NCI-H2227 treated with DMSO at 0.1 percent for 48 hours (cell line): ENCODE measurements at regions not wholly inside any gene's neighbourhood (a gene's known extent, or its start where the extent isn't known, plus 50 kb on each side); places are given as distances from the start of the nearest gene placed in this dataset.
"Not testable (repeated sequence)": the region's sequence is repeated elsewhere in the genome, so short reads cannot be mapped to it uniquely, and the experiment has no call there.

Source experiments
- DNase-seq: peaks from one replicate; lab custom pipeline; 2025; lab: John Stamatoyannopoulos, UW

- no peak for DNase-seq
Observed at GRCh38 chr1:94769551-94769950, 50.6 kb upstream of the SLC44A3 start.

DNA sequence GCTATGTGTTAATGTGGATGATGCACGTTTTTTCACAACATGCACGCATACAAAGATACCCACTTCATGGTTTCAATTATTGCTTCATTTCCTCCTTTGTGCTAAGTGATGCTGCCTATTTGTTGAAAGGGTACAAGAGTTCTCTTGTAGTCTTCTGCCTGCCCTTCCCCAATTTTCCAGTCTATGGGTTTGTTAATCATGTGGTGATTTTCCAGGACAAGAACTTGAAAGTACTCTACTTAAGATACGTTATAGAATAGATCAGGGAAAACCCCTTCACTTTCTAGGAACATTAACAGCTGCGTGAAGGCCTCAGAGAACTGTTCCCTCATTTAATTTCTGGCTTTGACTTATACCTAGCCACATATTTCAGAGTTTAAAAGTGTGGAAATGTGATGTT, 52.1 kb upstream of the SLC44A3 start:
- no peak for DNase-seq

GRCh38 chr1:94765958-94766357, 54.2 kb upstream of the SLC44A3 start:
- DNase-seq, result no peak

DNA sequence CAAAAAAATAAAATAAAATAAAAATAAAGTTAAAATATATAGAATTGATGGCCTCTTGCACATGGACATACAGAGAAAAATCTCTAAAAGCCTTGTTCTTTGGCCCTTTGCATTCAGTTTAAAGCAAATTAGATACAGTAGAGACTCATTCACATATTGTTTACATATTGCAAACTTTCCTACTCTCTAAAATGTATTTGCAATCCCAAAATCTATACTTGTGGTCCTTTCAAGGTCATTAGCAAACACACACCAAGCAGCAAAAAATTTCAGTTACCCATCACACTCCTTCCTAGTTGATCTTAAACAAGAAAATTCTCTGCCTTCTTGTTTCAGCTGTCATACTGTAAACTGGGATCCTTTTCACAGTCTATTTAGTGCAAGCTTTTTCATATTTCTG, 61.0 kb upstream of the SLC44A3 start:
- DNase-seq, result no peak

DNA sequence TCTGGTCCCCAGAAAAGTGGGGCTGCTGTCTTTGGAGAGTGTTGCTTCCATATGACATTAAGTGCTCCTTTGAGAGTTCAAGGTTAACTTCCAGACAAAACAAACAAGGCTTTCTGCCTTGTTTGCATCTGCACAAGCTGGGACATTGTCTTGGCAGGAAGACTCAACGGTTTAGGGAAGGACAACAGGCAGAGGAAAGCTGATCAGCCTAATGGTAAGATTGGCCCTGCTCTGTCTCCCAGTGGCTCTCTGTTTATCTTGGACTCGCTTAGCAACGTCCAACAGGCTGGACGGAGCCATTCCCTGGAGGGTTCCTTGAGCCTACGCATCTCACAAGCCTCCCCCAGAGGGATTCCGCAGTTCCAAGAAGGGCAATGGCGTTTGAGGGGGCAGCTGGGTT, 62.2 kb upstream of the SLC44A3 start:
- no peak for DNase-seq

DNA sequence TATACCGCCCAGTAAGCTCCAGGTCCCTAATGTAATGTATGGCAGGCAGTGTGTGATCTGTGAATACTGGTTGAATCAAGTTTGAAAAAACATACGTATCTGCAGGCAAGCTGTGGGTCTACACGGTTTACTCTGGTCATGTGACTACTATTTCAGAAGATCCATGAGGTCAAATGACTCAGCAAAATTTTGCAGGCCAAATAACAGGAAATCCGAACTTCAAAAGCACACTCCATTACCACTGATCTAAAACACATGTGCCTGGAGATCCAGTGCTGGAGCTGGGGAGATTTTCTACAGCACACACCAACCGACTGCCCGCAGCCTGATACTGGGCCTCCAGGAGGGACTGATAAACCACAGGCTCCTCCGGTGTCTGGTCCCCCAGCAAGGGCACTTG, 64.5 kb upstream of the SLC44A3 start:
- no peak for DNase-seq

- not testable (repeated sequence) for DNase-seq
Observed at GRCh38 chr1:94755016-94755415, 65.1 kb upstream of the SLC44A3 start.

DNA sequence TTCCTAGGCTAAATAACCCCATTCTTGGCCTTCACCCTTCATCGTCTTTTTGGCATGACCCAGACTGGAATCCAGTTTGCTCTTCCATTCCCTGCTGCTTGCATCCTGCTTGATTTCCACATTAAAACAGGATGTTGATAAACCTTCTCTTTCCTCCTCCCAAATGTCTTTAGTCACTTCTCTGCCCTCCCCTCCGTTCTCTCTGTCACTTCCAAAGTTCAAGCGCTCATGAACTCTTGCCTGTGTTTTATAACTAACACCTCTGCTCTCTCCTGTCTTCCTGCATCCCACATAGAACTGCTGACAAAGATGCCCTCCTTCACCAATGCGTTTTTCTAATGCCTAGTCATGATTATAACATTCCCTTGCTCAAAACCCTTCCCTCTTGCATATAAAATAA, 65.6 kb upstream of the SLC44A3 start:
- no peak for DNase-seq

DNA sequence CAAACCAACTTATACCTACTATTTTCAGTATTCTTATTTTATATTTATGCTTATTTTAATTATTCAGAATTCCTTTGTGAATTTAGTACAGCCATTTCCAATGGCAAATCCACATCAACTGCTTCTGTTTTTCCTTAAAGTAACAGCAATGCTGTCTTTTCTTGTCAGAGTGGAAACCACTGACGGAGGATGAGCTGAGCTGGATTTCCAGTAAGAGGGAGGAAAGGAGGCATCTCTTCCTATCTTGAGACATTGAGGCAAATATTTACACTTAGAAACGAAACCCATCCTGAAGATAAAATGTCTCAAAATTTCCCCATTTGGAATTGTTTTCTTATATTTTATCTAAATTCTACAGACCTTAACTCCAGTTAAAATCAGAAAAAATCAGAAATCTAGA, 66.1 kb upstream of the SLC44A3 start:
- DNase-seq, result no peak

DNA sequence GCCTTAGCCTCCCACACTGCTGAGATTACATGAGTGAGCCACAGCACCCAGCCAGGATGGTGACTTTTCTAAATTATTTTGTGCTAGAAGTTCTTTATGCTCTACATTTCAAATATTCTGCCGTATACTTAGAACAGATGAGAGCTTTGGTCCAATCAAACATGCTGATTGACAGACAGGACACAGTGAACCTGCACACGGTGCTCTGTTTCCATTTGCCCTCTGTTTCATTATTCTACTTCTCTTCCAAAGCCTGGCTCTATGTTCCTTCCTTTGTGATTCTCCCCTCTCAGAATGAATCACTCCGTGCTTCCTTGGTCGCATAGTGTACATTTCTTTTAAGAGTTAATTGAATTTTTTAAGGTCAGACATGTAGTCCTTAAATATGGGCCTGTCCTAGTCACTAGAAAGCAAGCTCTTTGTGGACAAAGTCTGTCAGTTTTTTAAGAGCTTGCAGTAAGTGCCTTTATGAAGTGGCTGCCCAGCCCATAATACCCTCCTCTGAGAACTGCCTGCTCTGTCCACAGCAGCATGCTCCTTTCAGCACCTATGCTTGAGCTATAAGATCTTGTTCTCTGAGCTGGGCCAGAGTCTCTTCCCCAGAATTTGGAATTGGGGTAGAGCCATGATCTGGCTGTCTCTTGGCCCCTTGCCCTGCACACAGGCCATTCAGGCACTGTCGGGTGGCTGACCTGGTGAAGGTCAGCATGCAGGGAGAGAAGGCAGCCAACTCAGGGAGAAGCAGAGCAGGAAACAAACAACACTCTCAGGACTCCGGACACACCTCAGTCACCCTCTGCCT, 66.8 kb upstream of the SLC44A3 start:
- DNase-seq, result no peak

DNA sequence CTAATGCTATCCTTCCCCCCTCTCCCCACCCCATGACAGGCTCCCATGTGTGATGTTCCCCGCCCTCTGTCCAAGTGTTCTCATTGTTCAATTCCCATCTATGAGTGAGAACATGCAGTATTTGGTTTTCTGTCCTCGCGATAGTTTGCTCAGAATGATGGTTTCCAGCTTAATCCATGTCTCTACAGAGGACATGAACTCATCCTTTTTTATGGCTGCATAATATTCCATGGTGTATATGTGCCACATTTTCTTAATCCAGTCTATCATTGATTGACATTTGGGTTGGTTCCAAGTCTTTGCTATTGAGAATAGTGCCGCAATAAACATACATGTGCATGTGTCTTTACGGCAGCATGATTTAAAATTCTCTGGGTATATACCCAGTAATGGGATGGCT, 68.7 kb upstream of the SLC44A3 start:
- not testable (repeated sequence) for DNase-seq

- no peak for DNase-seq
Observed at GRCh38 chr1:94746635-94747525, 73.3 kb upstream of the SLC44A3 start.

GRCh38 chr1:94745742-94746141, 74.4 kb upstream of the SLC44A3 start:
- no peak for DNase-seq

DNA sequence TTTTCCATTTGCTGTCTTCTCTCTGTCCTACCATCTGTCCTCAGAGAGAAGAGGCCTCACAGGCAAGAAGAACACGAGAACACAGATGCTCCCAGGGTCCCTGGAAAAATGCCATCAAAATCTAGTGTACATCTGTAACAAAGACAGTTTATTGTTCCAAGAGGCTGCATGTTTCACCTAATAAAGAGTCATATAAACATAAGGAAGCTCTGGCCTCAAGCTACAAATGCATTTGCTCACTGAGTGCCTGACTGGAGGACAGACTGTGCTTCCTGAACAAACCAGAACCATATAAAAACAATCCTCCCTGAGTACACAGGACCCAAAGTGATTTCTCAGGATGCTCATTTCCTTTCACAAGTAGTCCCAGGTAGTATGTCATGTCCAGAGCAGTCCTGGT, 76.3 kb upstream of the SLC44A3 start:
- DNase-seq, result no peak

- DNase-seq, result no peak
Observed at GRCh38 chr1:94741996-94742395, 78.2 kb upstream of the SLC44A3 start.

DNA sequence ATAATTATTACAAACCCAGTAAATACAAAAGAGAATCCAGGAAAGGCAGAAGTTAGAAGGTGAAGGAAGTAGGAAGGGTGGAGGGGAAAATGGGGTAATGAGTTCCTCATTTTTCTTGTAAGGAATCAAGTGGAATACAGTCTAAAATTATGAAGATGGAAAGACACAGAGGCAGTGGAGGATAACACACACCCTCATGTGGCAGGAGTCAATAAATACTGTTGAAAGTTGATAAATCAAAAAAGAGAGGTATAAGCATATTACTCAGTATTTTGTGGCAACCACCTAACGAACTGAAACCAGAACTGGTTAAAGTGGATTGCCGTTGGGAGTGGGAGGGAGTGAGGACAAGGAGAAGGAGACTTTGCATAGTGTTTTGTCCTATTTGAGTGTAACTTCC, 78.6 kb upstream of the SLC44A3 start:
- no peak for DNase-seq

DNA sequence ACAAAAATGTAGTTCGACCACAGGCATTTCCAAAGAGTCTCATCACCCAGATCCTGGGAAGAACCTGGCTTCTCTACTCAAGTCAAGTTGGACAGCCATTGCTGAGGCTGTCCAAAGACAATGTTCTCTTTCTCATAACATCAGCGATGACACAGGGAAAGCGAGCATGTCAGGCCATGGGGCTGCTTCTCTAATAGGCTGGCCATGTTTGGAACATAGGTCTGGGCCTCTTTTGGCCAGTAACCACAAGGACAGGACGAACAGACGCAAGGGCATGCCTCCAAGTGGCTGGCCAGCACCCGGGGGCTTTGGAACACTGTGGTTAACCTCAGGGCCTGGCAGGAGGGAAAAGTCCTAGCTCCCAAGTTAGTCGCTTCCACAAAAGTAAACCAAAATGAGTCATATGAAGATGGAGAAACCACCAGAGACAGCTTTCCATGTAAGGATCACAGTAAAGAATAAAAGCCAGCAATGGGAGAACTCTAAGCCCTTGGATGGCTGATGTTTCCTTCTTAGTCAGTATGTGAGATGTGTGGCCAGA, 80.6 kb upstream of the SLC44A3 start:
- DNase-seq, result no peak

GRCh38 chr1:94738371-94738770, 81.8 kb upstream of the SLC44A3 start:
- DNase-seq, result no peak

DNA sequence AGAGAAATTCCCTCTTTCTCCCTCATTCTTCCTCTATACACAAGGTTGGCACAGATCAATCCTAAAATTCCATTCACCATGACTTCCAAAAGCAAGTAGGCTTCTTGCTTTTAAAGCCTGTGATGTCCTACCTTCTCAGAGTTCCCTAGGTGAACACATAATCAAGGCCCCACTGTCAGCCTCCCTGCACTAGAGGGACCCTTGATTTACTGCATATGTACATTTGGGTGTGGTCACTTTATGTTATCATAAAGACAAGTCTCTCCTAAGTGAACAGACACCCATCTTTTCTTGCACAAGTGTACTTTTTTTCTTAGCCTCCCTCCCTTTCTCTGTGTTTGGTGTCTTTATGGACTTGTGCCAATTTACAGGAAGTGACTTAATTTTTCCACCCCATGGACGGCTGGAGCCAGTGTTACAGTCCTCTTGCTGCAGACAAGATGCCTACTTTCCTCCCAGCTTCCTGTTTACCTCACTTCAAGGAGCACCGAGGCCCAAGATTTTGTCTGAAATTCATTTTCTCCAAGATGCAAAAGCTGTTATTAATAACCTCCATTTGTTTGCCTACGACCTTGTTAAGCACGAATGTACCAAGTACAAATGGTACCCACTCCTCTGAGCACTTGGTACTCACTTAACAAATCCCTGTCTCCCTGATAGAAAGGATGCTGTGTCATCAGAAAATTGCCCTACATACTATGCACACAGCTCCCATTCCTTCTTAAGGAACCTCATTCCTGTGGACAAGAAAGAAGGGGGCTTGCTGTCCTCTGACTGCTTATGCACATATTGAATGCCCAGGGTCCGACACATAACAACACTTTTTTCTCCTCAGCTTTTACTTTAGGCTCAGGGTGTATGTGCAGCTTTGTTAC, 82.8 kb upstream of the SLC44A3 start:
- DNase-seq, result no peak

DNA sequence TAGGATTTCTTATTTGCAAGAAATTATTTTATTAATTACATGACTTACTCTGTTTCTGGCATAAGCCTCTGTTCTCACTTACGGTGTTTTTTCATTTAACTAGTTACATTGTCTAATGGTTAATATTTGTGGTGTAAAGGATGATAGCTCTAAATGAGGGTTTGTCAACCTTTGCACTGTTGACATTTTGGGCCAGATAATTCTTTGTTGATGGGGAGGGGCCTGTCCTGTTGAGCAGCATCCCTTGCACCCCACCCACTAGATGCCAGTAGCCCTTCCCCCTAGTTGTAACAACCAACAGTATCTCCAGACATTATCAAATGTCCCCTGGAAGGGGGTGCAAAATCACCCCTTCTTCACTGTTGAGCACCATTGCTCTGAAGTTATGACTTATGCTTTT, 83.6 kb upstream of the SLC44A3 start:
- no peak for DNase-seq

DNA sequence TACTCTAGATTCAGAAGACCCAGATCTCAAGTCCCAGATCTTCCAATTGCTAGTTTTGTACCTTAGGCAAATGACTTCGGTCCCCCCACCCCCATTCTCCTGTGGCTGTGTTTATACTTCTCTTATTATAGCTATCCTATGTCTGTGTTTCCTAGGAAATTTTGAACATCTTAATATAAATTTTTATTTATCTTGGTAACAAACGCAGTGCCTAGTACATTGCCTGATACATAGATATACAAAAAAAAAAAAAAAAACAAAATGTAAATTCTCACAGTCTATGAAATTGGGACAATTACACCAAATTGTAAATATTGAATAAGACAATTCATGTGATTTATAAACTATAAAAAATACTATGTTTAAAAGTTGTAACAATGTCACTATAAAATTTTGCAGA, 84.1 kb upstream of the SLC44A3 start:
- DNase-seq, result no peak
